ENCODE measurements at regions not wholly inside any gene's neighbourhood (a gene's known extent, or its start where the extent isn't known, plus 50 kb on each side); places are given as distances from the start of the nearest gene placed in this dataset.
"Not testable (repeated sequence)": the region's sequence is repeated elsewhere in the genome, so short reads cannot be mapped to it uniquely, and the experiment has no call there.

- DNase-seq: no peak
Measured at GRCh38 chr10:8283986-8284385, 229.5 kb downstream of the GATA3 start.

DNA sequence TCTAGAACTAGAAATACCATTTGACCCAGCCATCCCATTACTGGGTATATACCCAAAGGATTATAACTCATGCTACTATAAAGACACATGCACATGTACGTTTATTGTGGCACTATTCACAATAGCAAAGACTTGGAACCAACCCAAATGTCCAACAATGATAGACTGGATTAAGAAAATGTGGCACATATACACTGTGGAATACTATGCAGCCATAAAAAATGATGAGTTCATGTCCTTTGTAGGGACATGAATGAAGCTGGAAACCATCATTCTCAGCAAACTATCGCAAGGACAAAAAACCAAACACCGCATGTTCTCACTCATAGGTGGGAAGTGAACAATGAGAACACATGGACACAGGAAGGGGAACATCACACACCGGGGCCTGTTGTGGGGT lies 231.5 kb downstream of the GATA3 start:
- not testable (repeated sequence) for DNase-seq

DNA sequence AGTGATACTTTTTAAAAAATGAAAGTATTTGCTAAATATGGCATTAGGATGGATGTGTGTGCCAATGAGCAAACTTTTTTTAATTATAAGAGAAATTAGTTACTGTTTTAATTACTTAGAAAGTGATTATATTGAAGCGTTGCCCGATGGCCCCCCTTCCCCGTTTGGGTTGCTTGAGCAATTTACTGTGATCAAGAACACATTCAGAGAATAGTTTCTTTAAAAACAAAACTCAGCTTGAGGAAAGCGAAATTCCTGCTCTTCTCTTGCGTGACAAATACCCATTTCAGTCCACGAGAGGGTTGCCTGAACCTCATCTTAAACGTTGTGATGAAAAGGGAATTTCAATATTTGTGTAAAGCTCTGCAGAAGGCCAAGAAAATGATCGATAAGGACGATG lies 234.1 kb downstream of the GATA3 start:
- no peak for DNase-seq

DNA sequence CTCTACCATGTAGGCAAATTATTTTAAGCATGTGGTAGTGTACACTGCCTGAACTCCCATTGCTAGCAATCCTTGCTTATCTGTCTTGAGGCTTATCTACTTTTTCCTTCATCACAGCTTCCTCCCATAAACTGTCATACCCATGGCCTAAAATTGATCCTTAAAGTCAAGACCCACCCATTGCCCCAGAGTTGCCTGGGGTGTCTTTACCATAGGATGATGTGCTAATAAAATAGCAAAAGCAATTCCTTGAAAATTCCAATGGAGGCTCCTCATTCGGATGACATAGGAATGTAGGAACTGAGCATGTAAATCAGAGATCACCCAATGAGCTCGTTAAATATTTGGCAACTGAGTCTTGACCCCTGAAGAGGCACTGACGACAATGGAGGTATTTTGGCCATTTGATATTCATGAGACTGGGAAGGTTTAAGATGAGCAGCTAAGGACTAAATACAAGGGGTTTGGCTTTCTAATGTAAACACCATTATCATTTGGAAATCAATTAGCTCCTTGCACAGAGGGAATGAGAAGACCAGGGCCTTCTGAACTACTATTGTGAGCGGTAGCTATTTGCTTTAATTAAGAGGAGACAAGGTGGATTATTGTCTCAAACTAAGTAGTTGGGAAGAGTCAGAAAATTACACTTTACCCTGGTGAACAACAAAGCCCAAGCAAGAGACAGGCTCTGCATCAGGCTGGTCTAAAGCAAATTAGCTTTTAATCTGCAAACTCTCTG lies 234.9 kb downstream of the GATA3 start:
- no peak for DNase-seq

- DNase-seq: no peak
Measured at GRCh38 chr10:8294779-8295178, 240.3 kb downstream of the GATA3 start.

DNA sequence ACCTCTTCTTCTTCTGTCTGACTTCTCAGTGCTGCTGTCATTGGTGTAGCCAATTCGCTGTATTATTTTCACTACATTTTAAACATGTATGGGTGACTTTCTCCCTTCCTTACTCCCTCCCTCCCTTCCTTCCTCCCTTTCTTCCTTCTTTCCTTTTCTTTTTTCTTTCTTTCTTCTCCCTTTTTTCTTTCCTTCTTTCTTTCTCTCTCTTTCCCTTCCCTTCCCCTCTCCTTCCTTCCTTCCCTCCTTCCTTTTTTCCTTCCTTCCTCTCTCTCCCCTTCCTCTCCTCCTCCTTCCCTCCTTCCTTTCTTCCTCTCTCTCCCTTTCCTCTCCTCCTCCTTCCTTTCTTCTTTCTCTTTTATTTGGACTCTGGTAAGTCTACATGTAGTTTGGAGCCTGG lies 240.8 kb downstream of the GATA3 start:
- DNase-seq: no peak

GRCh38 chr10:8296090-8296733 lies 241.7 kb downstream of the GATA3 start:
- no peak for DNase-seq

GRCh38 chr10:8296734-8297101 lies 242.2 kb downstream of the GATA3 start:
- no peak for DNase-seq

DNA sequence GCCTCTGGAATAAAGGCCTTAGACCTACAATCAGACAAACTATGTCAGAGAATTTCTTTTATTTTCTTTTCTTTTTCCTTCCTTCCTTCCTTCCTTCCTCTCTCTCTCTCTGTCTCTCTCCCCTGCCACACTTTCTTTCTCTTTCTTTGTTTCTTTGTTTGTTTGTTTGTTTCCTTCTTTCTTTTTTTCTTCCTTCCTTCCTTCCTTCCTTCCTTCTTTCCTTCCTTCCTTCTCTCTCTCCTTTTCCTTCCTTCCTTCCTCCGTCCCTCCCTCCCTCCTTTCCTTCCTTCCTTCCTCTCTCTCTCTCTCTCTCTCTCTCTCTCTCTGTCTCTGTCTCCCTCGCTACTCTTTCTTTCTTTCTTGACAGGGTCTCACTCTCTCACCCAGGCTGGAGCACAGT lies 242.6 kb downstream of the GATA3 start:
- DNase-seq: no peak

DNA sequence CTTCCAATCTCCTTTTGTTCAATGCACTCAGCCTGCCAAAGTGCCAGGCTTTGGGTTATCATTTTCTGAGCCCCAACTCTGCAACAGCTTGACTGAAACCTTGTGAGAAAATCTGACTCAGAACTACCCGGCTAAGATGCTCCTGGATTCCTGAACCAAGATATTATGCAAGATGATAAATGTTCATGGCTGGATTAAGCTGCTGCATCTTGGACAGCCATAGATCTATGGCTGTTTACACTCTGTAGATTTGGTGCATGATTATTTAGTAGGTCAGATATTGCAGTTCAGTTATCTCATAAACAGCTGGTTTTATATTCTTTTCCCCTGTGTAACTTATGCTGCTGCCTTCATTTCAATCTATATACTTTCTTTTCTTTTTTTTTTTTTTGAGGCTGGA lies 243.5 kb downstream of the GATA3 start:
- no peak for DNase-seq

DNA sequence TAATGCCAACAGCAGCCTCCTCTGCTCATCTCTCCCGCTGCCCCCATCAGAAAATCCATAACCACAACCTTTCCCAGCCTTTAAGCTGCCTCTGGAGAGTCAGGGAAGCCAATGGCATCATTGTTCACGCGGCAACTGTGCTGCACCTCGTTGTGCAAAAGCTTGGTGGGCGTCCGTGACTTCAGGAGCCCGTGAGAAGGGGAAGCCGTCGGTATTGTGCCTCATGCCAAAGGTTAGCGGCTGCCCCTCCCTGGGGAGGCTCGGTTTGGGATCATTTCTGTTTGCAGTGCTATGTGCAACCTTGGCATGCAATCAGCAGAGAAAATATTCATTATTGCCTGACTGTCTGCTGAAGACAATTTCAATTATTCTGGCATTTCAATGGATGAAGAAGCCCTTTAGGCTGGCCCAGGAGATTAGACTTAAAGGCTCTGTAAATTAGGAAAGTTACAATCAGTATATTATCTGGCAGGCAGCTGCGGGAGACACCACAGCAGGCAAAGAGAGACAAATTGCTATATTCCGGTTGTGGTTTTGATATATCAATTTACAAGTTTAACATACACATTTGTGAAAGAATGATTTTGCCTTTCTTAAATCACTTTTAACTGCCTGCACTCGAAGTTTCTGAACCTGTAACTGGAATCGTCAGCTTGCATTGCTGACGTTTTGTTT lies 244.5 kb downstream of the GATA3 start:
- DNase-seq: no peak

DNA sequence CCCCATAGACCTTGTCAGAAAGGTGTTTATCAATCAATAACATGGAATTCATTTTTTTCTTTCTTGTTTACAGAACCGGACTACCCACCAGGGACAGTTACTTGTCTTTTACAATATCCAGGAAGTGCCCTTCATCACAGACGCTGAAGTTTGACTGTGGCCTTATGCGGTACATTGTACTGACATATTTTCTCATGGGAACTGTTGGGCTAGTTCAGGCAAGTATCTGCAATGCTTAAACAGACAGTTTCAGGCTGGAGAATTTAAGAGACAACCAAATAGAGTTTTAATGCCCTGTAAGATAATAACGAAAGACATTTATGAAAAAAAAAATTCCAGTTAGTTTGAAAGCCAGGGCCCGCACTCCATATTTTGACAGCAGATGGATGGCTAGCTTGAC lies 246.4 kb downstream of the GATA3 start:
- DNase-seq: no peak

- DNase-seq: no peak
Measured at GRCh38 chr10:8301333-8301732, 246.8 kb downstream of the GATA3 start.

DNA sequence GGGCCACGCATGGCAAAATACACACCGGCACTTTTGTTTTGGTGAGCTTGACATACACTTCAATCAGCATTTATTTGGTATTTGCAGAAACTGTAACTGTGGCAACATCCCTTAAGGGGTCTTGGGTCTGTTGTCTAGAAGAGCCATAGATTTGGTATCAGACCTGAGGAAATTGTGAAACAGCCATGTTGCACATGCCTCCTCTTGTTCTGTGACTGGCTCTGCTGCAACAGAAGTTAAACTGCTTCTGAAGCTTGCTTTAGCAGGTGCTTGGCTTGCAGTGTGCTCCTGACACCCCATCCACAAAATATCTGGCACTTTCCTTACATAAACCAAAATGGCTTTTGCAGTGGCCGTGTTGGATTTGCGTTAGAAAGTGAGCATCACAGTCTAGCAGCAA lies 247.3 kb downstream of the GATA3 start:
- DNase-seq: no peak

- DNase-seq: no peak
Measured at GRCh38 chr10:8302565-8302964, 248.1 kb downstream of the GATA3 start.

DNA sequence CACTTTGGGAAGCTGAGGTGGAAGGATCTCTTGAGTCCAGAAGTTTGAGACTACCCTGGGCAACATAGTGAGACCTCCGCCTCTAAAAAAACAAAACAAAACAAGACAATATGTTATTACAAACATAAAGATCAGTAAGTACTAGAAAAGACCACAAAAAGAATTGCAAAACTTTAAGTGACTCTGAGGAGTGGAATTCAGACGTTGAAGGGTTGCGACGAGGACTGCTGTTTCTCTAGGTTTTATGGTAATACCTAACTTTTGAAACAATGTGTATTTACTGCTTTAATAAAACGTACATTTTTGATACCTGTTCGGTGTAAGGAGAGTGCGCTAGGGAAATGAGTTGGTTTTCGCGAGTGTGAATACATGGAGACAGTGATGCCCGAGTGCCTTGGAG lies 250.4 kb downstream of the GATA3 start:
- no peak for DNase-seq

- DNase-seq: no peak
Measured at GRCh38 chr10:8305876-8306652, 251.6 kb downstream of the GATA3 start.

DNA sequence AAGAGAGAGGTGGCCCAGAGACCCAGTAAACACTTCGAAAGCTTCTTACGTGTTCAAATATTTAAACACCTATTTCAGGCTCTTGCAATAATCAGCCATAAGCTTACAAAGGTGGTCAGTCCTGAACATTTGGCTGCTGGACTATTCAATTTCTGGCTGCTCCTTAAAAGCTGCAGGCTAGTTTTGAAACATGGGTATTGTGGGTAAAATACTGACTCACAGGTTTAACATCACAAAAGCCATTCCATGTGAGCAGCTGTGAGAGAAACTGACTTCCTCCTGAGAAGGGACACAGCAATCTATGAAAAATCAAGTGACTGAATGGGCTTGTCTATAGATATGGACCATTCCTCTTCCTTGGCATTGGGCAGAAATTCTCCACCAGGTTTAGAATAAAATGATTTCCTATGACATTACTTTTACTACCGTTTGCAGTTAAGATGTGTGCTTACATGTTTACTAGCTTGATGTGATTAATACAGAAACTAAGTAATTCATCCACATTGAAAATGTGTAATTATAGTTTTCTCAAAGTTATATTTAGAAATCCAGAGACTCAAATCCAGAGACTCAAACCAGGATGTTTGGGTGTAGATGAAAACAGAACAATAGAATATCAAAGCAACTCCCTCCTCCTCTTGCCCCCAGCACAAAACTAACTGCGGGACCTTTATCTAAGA lies 252.3 kb downstream of the GATA3 start:
- DNase-seq: no peak

GRCh38 chr10:8310930-8311329 lies 256.4 kb downstream of the GATA3 start:
- no peak for DNase-seq

DNA sequence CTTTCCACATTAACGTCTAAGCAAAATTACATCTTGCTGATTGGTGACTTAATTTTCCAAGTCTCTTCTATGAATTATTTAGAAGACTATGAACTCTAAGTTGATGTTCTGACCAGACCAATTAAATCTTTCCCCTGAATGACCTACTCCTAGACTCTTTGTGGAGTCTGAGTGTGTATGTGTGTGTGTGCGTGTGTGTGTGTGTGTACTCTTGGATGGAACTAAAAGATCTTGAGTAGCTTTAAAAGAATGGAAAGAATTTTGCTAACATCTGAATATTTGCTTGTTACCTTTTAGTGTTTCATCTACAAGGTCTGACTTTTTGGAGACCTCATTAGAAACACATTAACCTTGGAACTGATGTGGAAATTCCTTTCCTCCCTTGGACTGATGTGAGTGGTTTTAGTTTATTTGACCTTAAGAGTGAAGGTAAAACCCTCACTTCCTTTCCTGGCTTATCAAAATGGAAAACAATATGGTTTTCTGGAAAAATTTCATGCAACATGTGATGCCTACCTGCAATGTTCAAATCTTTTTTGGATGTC lies 257.1 kb downstream of the GATA3 start:
- DNase-seq: no peak

- no peak for DNase-seq
Measured at GRCh38 chr10:8312079-8312478, 257.6 kb downstream of the GATA3 start.

DNA sequence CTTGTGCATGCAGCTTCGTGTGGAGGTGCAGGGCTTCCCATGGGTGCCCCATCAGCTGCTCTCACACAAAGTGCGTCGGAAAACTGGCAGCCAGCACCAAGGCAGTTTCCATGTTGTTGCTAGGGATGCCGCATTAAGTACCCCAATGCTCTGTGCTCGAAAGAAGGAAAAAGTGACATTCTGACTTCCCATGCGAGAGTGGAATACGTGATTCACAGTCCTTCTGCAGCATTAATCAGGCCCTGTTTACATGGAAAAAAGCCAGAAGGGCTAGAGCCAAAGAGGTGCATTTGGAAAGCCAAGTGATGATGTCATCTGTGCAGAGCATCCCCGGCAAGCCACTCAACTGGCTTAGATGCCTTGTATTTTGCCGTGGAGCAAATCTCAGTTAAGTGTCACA lies 258.3 kb downstream of the GATA3 start:
- no peak for DNase-seq

DNA sequence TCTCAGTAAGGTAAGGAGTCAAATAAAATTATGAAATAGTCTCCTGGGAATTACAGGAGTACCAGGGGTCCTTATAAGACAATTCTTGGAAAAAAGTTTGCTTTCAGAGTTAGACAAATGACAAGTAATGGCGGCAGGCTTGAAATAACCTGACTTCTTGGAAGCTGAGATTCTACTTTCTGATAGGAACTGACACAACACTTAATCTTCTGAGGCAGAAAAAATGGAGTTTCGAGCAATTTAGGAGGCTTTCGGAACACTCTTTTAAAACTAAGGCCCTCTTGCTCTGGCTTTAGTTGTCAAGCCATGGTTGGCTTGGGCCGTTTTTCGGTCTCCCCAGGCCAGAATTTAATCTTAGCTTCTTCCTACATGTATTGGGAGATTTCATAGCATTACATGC lies 260.0 kb downstream of the GATA3 start:
- DNase-seq: no peak
